Astrocyte of the cerebellum (primary cell): ENCODE measurements at regions not wholly inside any gene's neighbourhood (a gene's known extent, or its start where the extent isn't known, plus 50 kb on each side); places are given as distances from the start of the nearest gene placed in this dataset.

Experiments used
- DNase-seq: peaks from one replicate; pipeline ENCODE4 v3.0.0-alpha.2; 2011; ENCODE audit warnings: low read depth
- H3K4me3 ChIP-seq: 2 replicates; pipeline ENCODE4 v1.5.1; 2011; ENCODE audit warnings: mild to moderate bottlenecking, low read depth, low read length, moderate library complexity
- in situ Hi-C: cut with HindIII; loops from 2 replicates; pipeline ENCODE4 v1.10.0; 2017; ENCODE audit warnings: low sequenced_read_pairs
- TF ChIP-seq, protein P1 (sequence below): IDR thresholded peaks from 2 replicates; pipeline ENCODE4 v1.5.1; 2012; ENCODE audit warnings: low read length, low read depth, moderate library complexity, mild to moderate bottlenecking; ENCODE audit errors: missing control alignments

- H3K4me3 ChIP-seq = no peak overlapping the region
- in situ Hi-C loops = no loop called here
- TF ChIP-seq, protein P1, sequence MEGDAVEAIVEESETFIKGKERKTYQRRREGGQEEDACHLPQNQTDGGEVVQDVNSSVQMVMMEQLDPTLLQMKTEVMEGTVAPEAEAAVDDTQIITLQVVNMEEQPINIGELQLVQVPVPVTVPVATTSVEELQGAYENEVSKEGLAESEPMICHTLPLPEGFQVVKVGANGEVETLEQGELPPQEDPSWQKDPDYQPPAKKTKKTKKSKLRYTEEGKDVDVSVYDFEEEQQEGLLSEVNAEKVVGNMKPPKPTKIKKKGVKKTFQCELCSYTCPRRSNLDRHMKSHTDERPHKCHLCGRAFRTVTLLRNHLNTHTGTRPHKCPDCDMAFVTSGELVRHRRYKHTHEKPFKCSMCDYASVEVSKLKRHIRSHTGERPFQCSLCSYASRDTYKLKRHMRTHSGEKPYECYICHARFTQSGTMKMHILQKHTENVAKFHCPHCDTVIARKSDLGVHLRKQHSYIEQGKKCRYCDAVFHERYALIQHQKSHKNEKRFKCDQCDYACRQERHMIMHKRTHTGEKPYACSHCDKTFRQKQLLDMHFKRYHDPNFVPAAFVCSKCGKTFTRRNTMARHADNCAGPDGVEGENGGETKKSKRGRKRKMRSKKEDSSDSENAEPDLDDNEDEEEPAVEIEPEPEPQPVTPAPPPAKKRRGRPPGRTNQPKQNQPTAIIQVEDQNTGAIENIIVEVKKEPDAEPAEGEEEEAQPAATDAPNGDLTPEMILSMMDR = no peak
- no peak for DNase-seq
Measured at GRCh38 chr5:145223582-145223981, 611.6 kb downstream of the PRELID2 start.

- no peak for DNase-seq
- TF ChIP-seq, protein P1 = no peak
- H3K4me3 ChIP-seq = no peak overlapping the region
- in situ Hi-C loops = no loop called here
Measured at GRCh38 chr5:145222622-145223021, 612.5 kb downstream of the PRELID2 start.

GRCh38 chr5:145221416-145221815, 613.7 kb downstream of the PRELID2 start:
- DNase-seq = no peak
- H3K4me3 ChIP-seq = no peak overlapping the region
- TF ChIP-seq, protein P1 = no peak
- in situ Hi-C loops = no loop called here

- no peak overlapping the region for H3K4me3 ChIP-seq
- in situ Hi-C loops = no loop called here
- TF ChIP-seq, protein P1 = no peak
- DNase-seq = no peak
Measured at GRCh38 chr5:145220481-145220880, 614.7 kb downstream of the PRELID2 start.

DNA sequence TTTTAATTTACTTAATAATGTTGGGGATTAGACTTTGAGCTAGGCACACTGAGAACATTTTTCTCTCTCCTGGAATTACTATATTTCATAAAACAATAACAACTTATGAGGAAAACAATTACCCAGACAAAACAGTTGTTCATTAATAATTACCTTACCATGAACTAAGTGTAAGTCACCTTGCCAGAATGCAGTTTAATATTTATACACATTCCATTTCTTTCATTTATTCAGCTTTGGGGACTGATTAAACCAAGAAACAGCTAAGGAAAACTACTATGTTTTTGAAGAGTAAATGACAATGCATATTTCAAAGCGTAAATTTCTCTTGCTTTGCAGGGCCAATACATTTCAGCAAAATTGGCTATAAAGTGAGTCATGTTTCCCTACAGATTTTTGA, 616.2 kb downstream of the PRELID2 start:
- in situ Hi-C loops = no loop called here
- TF ChIP-seq, protein P1 = no peak
- no peak for DNase-seq
- no peak overlapping the region for H3K4me3 ChIP-seq

DNA sequence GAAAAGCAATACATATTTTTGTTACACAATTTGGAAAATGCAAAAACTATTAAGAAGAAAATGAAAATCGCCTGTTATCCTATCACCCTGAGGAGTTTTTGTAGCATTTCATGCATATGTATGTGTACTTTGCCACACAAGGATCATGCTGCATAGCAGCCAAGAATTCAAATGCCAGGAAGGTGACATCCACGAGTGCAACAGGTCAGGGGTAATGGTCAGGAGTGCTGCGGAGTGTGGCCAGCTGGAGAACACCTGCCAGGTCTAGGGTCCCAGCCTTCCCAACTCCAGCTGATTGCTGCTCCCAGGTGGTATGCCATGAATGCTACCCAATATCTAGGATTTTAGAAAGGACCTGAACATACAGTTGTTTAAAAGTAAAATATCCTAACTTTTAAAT, 617.1 kb downstream of the PRELID2 start:
- in situ Hi-C loops = no loop called here
- DNase-seq = no peak
- TF ChIP-seq, protein P1 = no peak
- H3K4me3 ChIP-seq = no peak overlapping the region

- TF ChIP-seq, protein P1 = no peak
- DNase-seq = no peak
- in situ Hi-C loops = no loop called here
- H3K4me3 ChIP-seq = no peak overlapping the region
Measured at GRCh38 chr5:145210020-145210419, 625.1 kb downstream of the PRELID2 start.
